ENCODE measurements at regions not wholly inside any gene's neighbourhood (a gene's known extent, or its start where the extent isn't known, plus 50 kb on each side); places are given as distances from the start of the nearest gene placed in this dataset.

- Histone ChIP-seq H3K4me1 (ENCODE audit: control insufficient read depth in 1 of 2, insufficient read depth in 1 of 2, low read depth in 1 of 2, low read length in 1 of 2) (peaks cover 0 to 9% of the 10 kb centered on the region in 2 experiments), H3K27me3 (no peaks in the 10 kb centered on the region), H3K4me3 (ENCODE audit: low read depth in 1 of 2, low read length in 1 of 2) (no peak overlapping the region), H3K9me3 (no peaks in the 10 kb centered on the region), H3K27ac (no peak overlapping the region), H3K36me3 (no peaks in the 10 kb centered on the region)
- TF ChIP-seq CTCF (IDR thresholded peaks at IDR 0.05) = no peak
Measured at GRCh38 chr5:171712616-171713015, 73.0 kb upstream of the SMIM23 start.

- H3K27ac ChIP-seq = no peak overlapping the region
- H3K4me3 ChIP-seq (ENCODE audit: low read depth in 1 of 2, low read length in 1 of 2) = no peak overlapping the region
- H3K27me3 ChIP-seq = no peaks in the 10 kb centered on the region
- TF ChIP-seq CTCF (IDR thresholded peaks at IDR 0.05) = no peak
- H3K4me1 ChIP-seq (ENCODE audit: control insufficient read depth in 1 of 2, insufficient read depth in 1 of 2, low read depth in 1 of 2, low read length in 1 of 2) = peaks cover 0 to 9% of the 10 kb centered on the region in 2 experiments
- H3K9me3 ChIP-seq = no peaks in the 10 kb centered on the region
- H3K36me3 ChIP-seq = no peaks in the 10 kb centered on the region
Measured at GRCh38 chr5:171713152-171713551, 72.5 kb upstream of the SMIM23 start.

GRCh38 chr5:171714261-171714660 lies 71.4 kb upstream of the SMIM23 start:
- Histone ChIP-seq H3K9me3 (no peaks in the 10 kb centered on the region), H3K4me1 (ENCODE audit: control insufficient read depth in 1 of 2, insufficient read depth in 1 of 2, low read depth in 1 of 2, low read length in 1 of 2) (peaks cover 0 to 9% of the 10 kb centered on the region in 2 experiments), H3K36me3 (no peaks in the 10 kb centered on the region), H3K27ac (no peak overlapping the region), H3K4me3 (ENCODE audit: low read depth in 1 of 2, low read length in 1 of 2) (no peak overlapping the region), H3K27me3 (no peaks in the 10 kb centered on the region)
- TF ChIP-seq CTCF (IDR thresholded peaks at IDR 0.05) = no peak

DNA sequence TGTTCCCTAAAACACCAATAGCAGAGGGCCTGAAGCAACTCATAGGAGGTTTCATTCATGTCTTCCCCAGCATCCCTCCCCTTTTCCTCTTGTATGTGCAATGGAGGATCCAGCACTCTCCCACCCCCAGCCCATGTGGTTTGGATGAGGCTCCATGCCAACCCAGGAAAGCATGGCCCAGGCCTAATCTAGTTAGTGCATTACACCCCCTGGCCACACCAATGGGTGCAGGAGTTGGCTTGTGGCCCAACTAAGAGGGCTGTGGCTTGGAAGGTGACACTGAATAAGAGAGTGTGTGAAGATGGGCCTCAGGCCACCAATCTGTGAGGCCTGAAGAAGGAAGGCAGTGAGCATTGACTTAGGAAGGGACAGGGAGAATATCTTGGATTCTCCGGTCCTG lies 70.8 kb upstream of the SMIM23 start:
- TF ChIP-seq CTCF (IDR thresholded peaks at IDR 0.05) = no peak
- Histone ChIP-seq H3K4me1 (ENCODE audit: control insufficient read depth in 1 of 2, insufficient read depth in 1 of 2, low read depth in 1 of 2, low read length in 1 of 2) (peaks cover 0 to 9% of the 10 kb centered on the region in 2 experiments), H3K9me3 (no peaks in the 10 kb centered on the region), H3K27me3 (no peaks in the 10 kb centered on the region), H3K27ac (no peak overlapping the region), H3K36me3 (no peaks in the 10 kb centered on the region), H3K4me3 (ENCODE audit: low read depth in 1 of 2, low read length in 1 of 2) (no peak overlapping the region)

DNA sequence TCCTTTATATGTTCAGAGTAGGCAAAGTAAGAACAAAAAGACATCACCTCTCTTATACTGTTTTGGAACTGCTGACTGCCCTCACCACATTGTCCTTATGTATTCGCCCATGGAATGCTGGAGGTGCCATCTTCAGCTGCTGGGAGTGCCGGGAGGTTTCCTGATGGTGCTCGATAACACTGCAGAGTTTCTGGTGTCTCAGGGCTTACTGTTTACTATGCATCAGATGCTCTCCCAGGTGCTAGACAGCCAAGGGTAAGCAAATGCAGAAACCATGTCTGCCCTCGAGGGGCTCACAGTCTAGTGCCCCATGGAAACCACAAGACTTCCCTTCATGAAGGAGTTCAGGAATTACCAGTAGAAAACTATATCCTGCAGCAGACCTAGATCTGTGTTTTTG lies 70.1 kb upstream of the SMIM23 start:
- H3K27ac ChIP-seq = no peak overlapping the region
- H3K4me3 ChIP-seq (ENCODE audit: low read depth in 1 of 2, low read length in 1 of 2) = no peak overlapping the region
- peaks cover 0 to 9% of the 10 kb centered on the region in 2 experiments for H3K4me1 ChIP-seq (ENCODE audit: control insufficient read depth in 1 of 2, insufficient read depth in 1 of 2, low read depth in 1 of 2, low read length in 1 of 2)
- H3K36me3 ChIP-seq = no peaks in the 10 kb centered on the region
- no peaks in the 10 kb centered on the region for H3K9me3 ChIP-seq
- H3K27me3 ChIP-seq = no peaks in the 10 kb centered on the region
- no peak for TF ChIP-seq CTCF (IDR thresholded peaks at IDR 0.05)

- peaks cover 7 to 12% of the 10 kb centered on the region in 2 experiments for H3K4me1 ChIP-seq (ENCODE audit: control insufficient read depth in 1 of 2, insufficient read depth in 1 of 2, low read depth in 1 of 2, low read length in 1 of 2)
- no peaks in the 10 kb centered on the region for H3K27me3 ChIP-seq
- H3K36me3 ChIP-seq = no peaks in the 10 kb centered on the region
- no peak overlapping the region for H3K27ac ChIP-seq
- no peak overlapping the region for H3K4me3 ChIP-seq (ENCODE audit: low read depth in 1 of 2, low read length in 1 of 2)
- no peak for TF ChIP-seq CTCF (IDR thresholded peaks at IDR 0.05)
- no peaks in the 10 kb centered on the region for H3K9me3 ChIP-seq
Measured at GRCh38 chr5:171720086-171720485, 65.5 kb upstream of the SMIM23 start.
